NCI-H2081 treated with DMSO at 0.1 percent for 48 hours (cell line): ENCODE measurements at regions not wholly inside any gene's neighbourhood (a gene's known extent, or its start where the extent isn't known, plus 50 kb on each side); places are given as distances from the start of the nearest gene placed in this dataset.
"Not testable (repeated sequence)": the region's sequence is repeated elsewhere in the genome, so short reads cannot be mapped to it uniquely, and the experiment has no call there.

Experiments
- DNase-seq: peaks from one replicate; lab custom pipeline; 2025; lab: John Stamatoyannopoulos, UW

- DNase-seq, result peak; percentile 21
Measured at GRCh38 chr2:185507719-185508118, 230.9 kb upstream of the FSIP2 start.

GRCh38 chr2:185510060-185510459, 228.5 kb upstream of the FSIP2 start:
- DNase-seq, result no peak

GRCh38 chr2:185511925-185512324, 226.7 kb upstream of the FSIP2 start:
- no peak for DNase-seq

GRCh38 chr2:185522472-185522871, 216.1 kb upstream of the FSIP2 start:
- DNase-seq, result no peak

GRCh38 chr2:185524242-185524641, 214.4 kb upstream of the FSIP2 start:
- not testable (repeated sequence) for DNase-seq

GRCh38 chr2:185526161-185526560, 212.4 kb upstream of the FSIP2 start:
- no peak for DNase-seq

- DNase-seq, result no peak
Measured at GRCh38 chr2:185531721-185532120, 206.9 kb upstream of the FSIP2 start.

GRCh38 chr2:185537689-185538088, 200.9 kb upstream of the FSIP2 start:
- no peak for DNase-seq

- no peak for DNase-seq
Measured at GRCh38 chr2:185567196-185567595, 171.4 kb upstream of the FSIP2 start.

- no peak for DNase-seq
Measured at GRCh38 chr2:185567940-185568339, 170.7 kb upstream of the FSIP2 start.

GRCh38 chr2:185578322-185578721, 160.3 kb upstream of the FSIP2 start:
- DNase-seq, result no peak

GRCh38 chr2:185583058-185583816, 155.4 kb upstream of the FSIP2 start:
- DNase-seq, result no peak

GRCh38 chr2:185585165-185585564, 153.4 kb upstream of the FSIP2 start:
- not testable (repeated sequence) for DNase-seq

GRCh38 chr2:185591276-185591675, 147.3 kb upstream of the FSIP2 start:
- DNase-seq, result not testable (repeated sequence)

GRCh38 chr2:185607945-185608344, 130.7 kb upstream of the FSIP2 start:
- no peak for DNase-seq

- no peak for DNase-seq
Measured at GRCh38 chr2:185608799-185609198, 129.8 kb upstream of the FSIP2 start.

GRCh38 chr2:185610301-185610700, 128.3 kb upstream of the FSIP2 start:
- no peak for DNase-seq

GRCh38 chr2:185618625-185619024, 120.0 kb upstream of the FSIP2 start:
- DNase-seq, result no peak

- DNase-seq, result no peak
Measured at GRCh38 chr2:185625604-185626003, 113.0 kb upstream of the FSIP2 start.

- DNase-seq, result no peak
Measured at GRCh38 chr2:185628985-185629384, 109.6 kb upstream of the FSIP2 start.

GRCh38 chr2:185633621-185634020, 105.0 kb upstream of the FSIP2 start:
- DNase-seq, result no peak

- no peak for DNase-seq
Measured at GRCh38 chr2:185638771-185639170, 99.8 kb upstream of the FSIP2 start.

GRCh38 chr2:185640588-185640987, 98.0 kb upstream of the FSIP2 start:
- no peak for DNase-seq

- no peak for DNase-seq
Measured at GRCh38 chr2:185643434-185643833, 95.2 kb upstream of the FSIP2 start.
